ENCODE measurements at regions not wholly inside any gene's neighbourhood (a gene's known extent, or its start where the extent isn't known, plus 50 kb on each side); places are given as distances from the start of the nearest gene placed in this dataset.

DNA sequence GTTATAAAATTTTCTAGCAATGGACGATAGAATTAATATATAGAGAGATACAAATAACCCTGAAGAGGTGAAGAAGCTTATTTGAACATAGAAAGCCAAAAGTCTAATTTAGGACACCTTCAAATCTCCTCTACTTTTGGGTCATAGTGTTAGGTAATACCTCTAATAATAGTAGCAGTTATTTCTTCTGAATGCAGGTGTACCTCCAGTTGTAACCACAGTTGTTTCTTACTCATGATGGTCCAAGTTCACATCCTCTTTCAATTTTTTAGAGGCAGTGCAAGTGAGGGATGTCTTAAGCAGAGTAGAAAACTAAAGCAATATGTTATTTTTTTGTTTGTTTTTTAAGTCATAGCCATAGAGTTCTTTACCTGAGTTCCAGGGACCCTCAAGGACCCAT lies 429.5 kb downstream of the CCDC85A start:
- TF ChIP-seq EZH2 (IDR thresholded peaks at IDR 0.05; ENCODE audit: low read length, unreplicated experiment) (no peak), EZH2phosphoT487 (IDR thresholded peaks at IDR 0.05; ENCODE audit: borderline replicate concordance, low read length) (no peak)
- TF ChIP-seq, protein P1, sequence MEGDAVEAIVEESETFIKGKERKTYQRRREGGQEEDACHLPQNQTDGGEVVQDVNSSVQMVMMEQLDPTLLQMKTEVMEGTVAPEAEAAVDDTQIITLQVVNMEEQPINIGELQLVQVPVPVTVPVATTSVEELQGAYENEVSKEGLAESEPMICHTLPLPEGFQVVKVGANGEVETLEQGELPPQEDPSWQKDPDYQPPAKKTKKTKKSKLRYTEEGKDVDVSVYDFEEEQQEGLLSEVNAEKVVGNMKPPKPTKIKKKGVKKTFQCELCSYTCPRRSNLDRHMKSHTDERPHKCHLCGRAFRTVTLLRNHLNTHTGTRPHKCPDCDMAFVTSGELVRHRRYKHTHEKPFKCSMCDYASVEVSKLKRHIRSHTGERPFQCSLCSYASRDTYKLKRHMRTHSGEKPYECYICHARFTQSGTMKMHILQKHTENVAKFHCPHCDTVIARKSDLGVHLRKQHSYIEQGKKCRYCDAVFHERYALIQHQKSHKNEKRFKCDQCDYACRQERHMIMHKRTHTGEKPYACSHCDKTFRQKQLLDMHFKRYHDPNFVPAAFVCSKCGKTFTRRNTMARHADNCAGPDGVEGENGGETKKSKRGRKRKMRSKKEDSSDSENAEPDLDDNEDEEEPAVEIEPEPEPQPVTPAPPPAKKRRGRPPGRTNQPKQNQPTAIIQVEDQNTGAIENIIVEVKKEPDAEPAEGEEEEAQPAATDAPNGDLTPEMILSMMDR (conservative IDR thresholded peaks at IDR 0.05; ENCODE audit: low read depth, low read length), result no peak
- no peak for DNase-seq
- Histone ChIP-seq H3F3A (ENCODE audit: low read length, unreplicated experiment) (no peaks in the 10 kb centered on the region), H3K9ac (ENCODE audit: low read length) (no peak overlapping the region), H3K4me3 (ENCODE audit: low read length) (no peak overlapping the region), H2AFZ (ENCODE audit: low read length) (no peak overlapping the region), H3K36me3 (ENCODE audit: low read depth, low read length) (no peaks in the 10 kb centered on the region), H3K4me1 (ENCODE audit: insufficient read depth, low read length) (no peaks in the 10 kb centered on the region), H3K4me2 (ENCODE audit: low read length) (no peak overlapping the region), H3K79me2 (ENCODE audit: low read length) (no peaks in the 10 kb centered on the region), H3K9me3 (ENCODE audit: low read length) (no peaks in the 10 kb centered on the region), H4K20me1 (ENCODE audit: low read length) (no peaks in the 10 kb centered on the region), H3K27ac (ENCODE audit: low read length) (no peak overlapping the region), H3K9me2 (replicated peaks; ENCODE audit: low read length) (no peaks in the 10 kb centered on the region), H3K27me3 (ENCODE audit: low read length) (peaks cover 38% of the 10 kb centered on the region; the same call in 1 of the 2 replicates)
- ChIA-PET CTCF (no interaction called here), POLR2A (ENCODE audit: unreplicated experiment) (no interaction called here)
- BruUV-seq (replicated peaks), result no TSS peak
- ATAC-seq, result no peak
- intact Hi-C loops (cut with micrococcal nuclease), result no loop called here

GRCh38 chr2:56613920-56614319 lies 430.1 kb downstream of the CCDC85A start:
- Histone ChIP-seq H3K9ac (ENCODE audit: low read length) (no peak overlapping the region), H3K9me2 (replicated peaks; ENCODE audit: low read length) (no peaks in the 10 kb centered on the region), H3K36me3 (ENCODE audit: low read depth, low read length) (no peaks in the 10 kb centered on the region), H2AFZ (ENCODE audit: low read length) (no peak overlapping the region), H3F3A (ENCODE audit: low read length, unreplicated experiment) (no peaks in the 10 kb centered on the region), H3K4me2 (ENCODE audit: low read length) (no peak overlapping the region), H3K27ac (ENCODE audit: low read length) (no peak overlapping the region), H3K4me3 (ENCODE audit: low read length) (no peak overlapping the region), H3K27me3 (ENCODE audit: low read length) (peaks cover 35% of the 10 kb centered on the region; the same call in 1 of the 2 replicates), H3K9me3 (ENCODE audit: low read length) (no peaks in the 10 kb centered on the region), H3K79me2 (ENCODE audit: low read length) (no peaks in the 10 kb centered on the region), H4K20me1 (ENCODE audit: low read length) (no peaks in the 10 kb centered on the region), H3K4me1 (ENCODE audit: insufficient read depth, low read length) (no peaks in the 10 kb centered on the region)
- POLR2A ChIA-PET (ENCODE audit: unreplicated experiment), result no interaction called here
- BruUV-seq (replicated peaks), result no TSS peak
- ATAC-seq (no peak), DNase-seq (no peak)
- CTCF ChIA-PET, result no interaction called here
- TF ChIP-seq EZH2 (IDR thresholded peaks at IDR 0.05; ENCODE audit: low read length, unreplicated experiment) (no peak), EZH2phosphoT487 (IDR thresholded peaks at IDR 0.05; ENCODE audit: borderline replicate concordance, low read length) (no peak)
- TF ChIP-seq, protein P1 (conservative IDR thresholded peaks at IDR 0.05; ENCODE audit: low read depth, low read length), result no peak
- intact Hi-C loops (cut with micrococcal nuclease), result no loop called here

- no peaks in the 10 kb centered on the region for H3F3A ChIP-seq (ENCODE audit: low read length, unreplicated experiment)
- TF ChIP-seq EZH2phosphoT487 (IDR thresholded peaks at IDR 0.05; ENCODE audit: borderline replicate concordance, low read length) (no peak), EZH2 (IDR thresholded peaks at IDR 0.05; ENCODE audit: low read length, unreplicated experiment) (no peak)
- TF ChIP-seq, protein P1 (conservative IDR thresholded peaks at IDR 0.05; ENCODE audit: low read depth, low read length), result no peak
Measured at GRCh38 chr2:56615760-56616159, 432.0 kb downstream of the CCDC85A start.

More at GRCh38 chr2:56615760-56616159, 432.0 kb downstream of the CCDC85A start:
- DNase-seq, result no peak
- Histone ChIP-seq H3K36me3 (ENCODE audit: low read depth, low read length) (no peaks in the 10 kb centered on the region), H3K4me1 (ENCODE audit: insufficient read depth, low read length) (no peaks in the 10 kb centered on the region), H3K79me2 (ENCODE audit: low read length) (no peaks in the 10 kb centered on the region), H3K27me3 (ENCODE audit: low read length) (peaks cover 19% of the 10 kb centered on the region; the same call in 1 of the 2 replicates), H3K9ac (ENCODE audit: low read length) (no peak overlapping the region), H4K20me1 (ENCODE audit: low read length) (no peaks in the 10 kb centered on the region), H3K27ac (ENCODE audit: low read length) (no peak overlapping the region), H3K4me2 (ENCODE audit: low read length) (no peak overlapping the region), H3K9me3 (ENCODE audit: low read length) (no peaks in the 10 kb centered on the region), H3K9me2 (replicated peaks; ENCODE audit: low read length) (no peaks in the 10 kb centered on the region), H3K4me3 (ENCODE audit: low read length) (no peak overlapping the region), H2AFZ (ENCODE audit: low read length) (peak overlapping the region; percentile 32; the same call in 1 of the 2 replicates)
- ATAC-seq, result no peak
- no TSS peak for BruUV-seq (replicated peaks)
- ChIA-PET CTCF (no interaction called here), POLR2A (ENCODE audit: unreplicated experiment) (no interaction called here)
- intact Hi-C loops (cut with micrococcal nuclease), result no loop called here
